OCI-LY3 (cell line): ENCODE measurements at regions not wholly inside any gene's neighbourhood (a gene's known extent, or its start where the extent isn't known, plus 50 kb on each side); places are given as distances from the start of the nearest gene placed in this dataset.

ENCODE experiments used
- H2AFZ ChIP-seq: fragments of 200-600, 300-600 bp; shearing (Covaris generic); 2 replicates; pipeline ENCODE4 v1.6.0; 2014; ENCODE audit warnings: antibody characterized with exemption, low read depth, low read length
- H3K27ac ChIP-seq: fragments of 200-600, 300-600 bp; sonication (generic); 2 replicates; pipeline ENCODE4 v1.5.1; 2014; ENCODE audit warnings: mild to moderate bottlenecking, low read length, moderate library complexity, mixed read lengths
- H3K27me3 ChIP-seq: fragments of 200-600, 300-600 bp; sonication (generic); 2 replicates; pipeline ENCODE4 v1.6.1; 2014; ENCODE audit warnings: low read depth, low read length, mixed read lengths
- H3K36me3 ChIP-seq: fragments of 200-600, 300-600 bp; sonication (generic); replicated peaks from 2 replicates; pipeline ENCODE3; 2014; ENCODE audit warnings: low read depth, low read length, mixed read lengths
- H3K4me1 ChIP-seq: fragments of 300-600, 200-600 bp; sonication (generic); 2 replicates; pipeline ENCODE4 v1.6.1; 2014; ENCODE audit warnings: low read length, mixed read lengths
- H3K4me2 ChIP-seq: fragments of 200-600, 300-600 bp; sonication (generic); 2 replicates; pipeline ENCODE4 v1.6.1; 2014; ENCODE audit warnings: low read length, mixed read lengths
- H3K4me3 ChIP-seq: fragments of 300-600, 200-600 bp; sonication (generic); 2 replicates; pipeline ENCODE4 v1.5.1; 2014; ENCODE audit warnings: antibody characterized with exemption, mild to moderate bottlenecking, low read length, moderate library complexity
- H3K79me2 ChIP-seq: fragments of 300-600, 200-600 bp; shearing (Covaris generic); 2 replicates; pipeline ENCODE4 v1.6.1; 2014; ENCODE audit warnings: mild to moderate bottlenecking, low read length, mixed read lengths
- H3K9ac ChIP-seq: fragments of 300-600, 200-600 bp; shearing (Covaris generic); 2 replicates; pipeline ENCODE4 v1.6.0; 2014; ENCODE audit warnings: mild to moderate bottlenecking, low read length, moderate library complexity
- H3K9me3 ChIP-seq: fragments of 200-600, 300-600 bp; shearing (Covaris generic); 2 replicates; pipeline ENCODE4 v1.6.1; 2014; ENCODE audit warnings: low read length, mixed read lengths; ENCODE audit not compliant: insufficient read depth
- H4K20me1 ChIP-seq: fragments of 200-600, 300-600 bp; sonication (generic); 2 replicates; pipeline ENCODE4 v1.6.1; 2016; ENCODE audit warnings: low read length, mixed read lengths; ENCODE audit not compliant: insufficient read depth
- CTCF ChIP-seq: fragments of 200-600, 300-600 bp; sonication (generic); IDR thresholded peaks from 2 replicates; pipeline ENCODE4 v1.5.1; 2014; ENCODE audit warnings: antibody characterized with exemption, low read length, low read depth
- EZH2phosphoT487 ChIP-seq: fragments of 200-600 bp; shearing (Covaris generic); IDR thresholded peaks from 2 replicates; pipeline ENCODE4 v1.6.1; 2018; ENCODE audit warnings: antibody characterized with exemption, mixed run types, low read depth

DNA sequence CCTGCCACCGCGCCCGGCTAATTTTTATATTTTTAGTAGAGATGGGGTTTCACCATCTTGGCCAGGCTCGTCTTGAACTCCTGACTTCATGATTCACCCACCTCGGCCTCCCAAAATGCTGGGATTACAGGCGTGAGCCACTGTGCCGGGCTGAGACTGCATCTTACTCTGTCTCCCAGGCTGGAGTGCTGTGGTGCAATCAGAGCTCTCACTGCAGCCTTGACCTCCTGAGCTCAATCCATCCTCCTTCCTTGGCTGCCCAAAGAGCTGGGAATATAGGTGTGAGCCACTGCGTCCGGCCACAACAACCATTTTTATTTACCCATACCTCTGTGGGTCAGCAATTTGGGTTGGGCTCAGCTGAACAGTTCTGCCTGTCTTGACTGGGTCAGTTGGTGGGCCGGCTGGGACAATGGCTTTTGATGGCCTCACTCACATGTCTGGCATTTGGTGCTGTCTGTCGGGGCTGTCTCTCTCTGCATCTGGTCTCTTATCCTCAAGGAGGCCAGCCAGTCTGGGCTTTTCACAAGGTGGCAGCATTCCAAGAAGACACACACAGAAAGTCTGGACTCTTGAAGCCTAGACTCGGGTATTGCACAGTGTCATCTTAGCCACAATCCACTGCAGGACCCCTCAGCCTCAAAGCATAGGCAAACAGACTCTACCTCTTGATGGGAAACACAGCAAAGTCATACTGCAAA, 116.8 kb upstream of the GATA6 start:
- no peak overlapping the region for H3K9ac ChIP-seq
- peaks cover 3% of the 10 kb centered on the region; the same call in 1 of the 2 replicates for H3K27me3 ChIP-seq
- no peaks in the 10 kb centered on the region for H3K36me3 ChIP-seq
- no peak overlapping the region for H3K4me2 ChIP-seq
- H4K20me1 ChIP-seq = no peaks in the 10 kb centered on the region
- H3K4me3 ChIP-seq = no peak overlapping the region
- TF ChIP-seq CTCF (no peak), EZH2phosphoT487 (no peak)
- H3K79me2 ChIP-seq = no peaks in the 10 kb centered on the region
- no peaks in the 10 kb centered on the region for H3K4me1 ChIP-seq
- H2AFZ ChIP-seq = no peak overlapping the region
- H3K27ac ChIP-seq = no peak overlapping the region
- no peaks in the 10 kb centered on the region for H3K9me3 ChIP-seq

- no peaks in the 10 kb centered on the region for H4K20me1 ChIP-seq
- H3K79me2 ChIP-seq = no peaks in the 10 kb centered on the region
- no peaks in the 10 kb centered on the region for H3K27me3 ChIP-seq
- no peak overlapping the region for H3K27ac ChIP-seq
- no peak overlapping the region for H2AFZ ChIP-seq
- TF ChIP-seq CTCF (no peak), EZH2phosphoT487 (no peak)
- no peaks in the 10 kb centered on the region for H3K36me3 ChIP-seq
- no peak overlapping the region for H3K4me2 ChIP-seq
- H3K4me3 ChIP-seq = no peak overlapping the region
- H3K9ac ChIP-seq = no peak overlapping the region
- H3K4me1 ChIP-seq = no peaks in the 10 kb centered on the region
- no peaks in the 10 kb centered on the region for H3K9me3 ChIP-seq
These were observed 113.7 kb upstream of the GATA6 start for GRCh38 chr18:22055466-22056238.

- H3K36me3 ChIP-seq = no peaks in the 10 kb centered on the region
- H2AFZ ChIP-seq = no peak overlapping the region
- no peaks in the 10 kb centered on the region for H4K20me1 ChIP-seq
- H3K4me2 ChIP-seq = no peak overlapping the region
- no peaks in the 10 kb centered on the region for H3K27me3 ChIP-seq
- no peak overlapping the region for H3K4me3 ChIP-seq
- H3K27ac ChIP-seq = no peak overlapping the region
- H3K9ac ChIP-seq = no peak overlapping the region
- TF ChIP-seq EZH2phosphoT487 (no peak), CTCF (no peak)
- no peaks in the 10 kb centered on the region for H3K9me3 ChIP-seq
- H3K4me1 ChIP-seq = no peaks in the 10 kb centered on the region
- H3K79me2 ChIP-seq = no peaks in the 10 kb centered on the region
These were observed 112.4 kb upstream of the GATA6 start for GRCh38 chr18:22056950-22057349.

DNA sequence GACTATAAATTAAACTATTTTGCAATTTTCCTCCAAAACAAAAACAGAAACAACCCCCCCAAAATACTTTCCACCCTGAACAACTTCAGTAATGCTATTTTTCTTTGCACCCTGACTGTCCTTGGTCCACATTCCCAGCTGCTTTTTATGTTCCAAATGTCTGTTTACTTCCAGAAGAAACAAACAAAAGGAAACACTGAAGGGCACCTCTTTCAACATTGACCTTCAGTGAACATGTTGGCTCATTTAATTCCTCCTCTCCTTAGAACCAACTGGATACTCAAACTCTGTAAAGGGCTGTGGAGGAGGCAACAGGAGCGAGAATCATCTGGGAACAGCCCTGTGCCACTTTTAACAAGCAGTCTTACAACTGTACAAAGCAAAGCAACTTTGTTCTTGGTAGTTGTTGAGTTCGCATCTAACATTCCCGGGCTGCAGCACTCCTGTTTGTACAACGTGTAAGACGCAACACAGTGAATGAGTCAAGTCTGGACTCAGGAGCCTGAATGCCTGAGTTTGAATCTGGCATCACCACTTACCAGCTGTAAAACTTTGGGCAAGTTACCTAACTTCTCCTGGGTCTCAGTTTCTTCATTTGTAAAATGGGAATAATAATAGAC, 111.4 kb upstream of the GATA6 start:
- no peak overlapping the region for H3K4me2 ChIP-seq

More for the DNA sequence above, 111.4 kb upstream of the GATA6 start:
- H3K9me3 ChIP-seq = no peaks in the 10 kb centered on the region
- H3K4me1 ChIP-seq = no peaks in the 10 kb centered on the region
- H3K27ac ChIP-seq = no peak overlapping the region
- H3K36me3 ChIP-seq = no peaks in the 10 kb centered on the region
- no peak overlapping the region for H2AFZ ChIP-seq
- H3K79me2 ChIP-seq = no peaks in the 10 kb centered on the region
- H3K27me3 ChIP-seq = no peaks in the 10 kb centered on the region
- TF ChIP-seq EZH2phosphoT487 (no peak), CTCF (no peak)
- H3K4me3 ChIP-seq = no peak overlapping the region
- H4K20me1 ChIP-seq = no peaks in the 10 kb centered on the region
- no peak overlapping the region for H3K9ac ChIP-seq
